ENCODE measurements at regions not wholly inside any gene's neighbourhood (a gene's known extent, or its start where the extent isn't known, plus 50 kb on each side); places are given as distances from the start of the nearest gene placed in this dataset.
"Not testable (repeated sequence)": the region's sequence is repeated elsewhere in the genome, so short reads cannot be mapped to it uniquely, and the experiment has no call there.

DNA sequence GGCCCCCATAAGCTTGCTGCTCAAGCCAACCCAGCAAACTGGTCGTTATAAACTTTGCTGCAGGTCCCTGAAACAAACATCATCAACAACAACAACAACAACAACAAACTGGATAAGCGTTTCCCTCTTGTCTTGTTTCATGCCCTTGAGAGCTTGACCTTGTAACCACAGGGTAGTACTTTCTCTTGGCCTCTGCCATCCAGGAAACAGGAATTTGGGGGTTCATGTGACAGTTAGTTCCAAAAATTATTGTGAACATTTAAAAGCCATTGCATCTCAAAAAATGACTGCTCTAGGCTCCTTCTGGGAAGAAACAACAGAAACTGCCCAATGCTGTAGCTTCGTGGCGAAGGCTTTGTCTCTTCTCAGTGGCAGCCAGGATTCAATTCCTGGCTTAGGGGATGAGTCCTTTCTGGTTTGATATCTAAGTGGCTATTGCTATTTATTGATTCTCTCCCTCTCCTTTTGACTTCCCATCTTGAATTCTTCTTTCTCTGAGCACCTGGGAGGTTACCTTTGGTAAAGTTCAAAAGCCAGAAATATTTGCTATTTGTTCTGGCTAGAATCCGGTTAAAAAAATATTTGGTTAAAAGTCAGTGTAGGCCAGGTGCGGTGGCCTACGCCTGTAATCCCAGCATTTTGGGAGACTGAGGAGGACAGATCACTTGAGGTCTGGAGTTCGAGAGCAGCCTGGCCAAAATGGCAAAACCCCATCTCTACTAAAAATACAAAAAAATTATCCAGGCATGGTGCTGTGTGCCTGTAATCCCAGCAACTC is 52.0 kb upstream of the CPM start:
- TF ChIP-seq, protein P1, sequence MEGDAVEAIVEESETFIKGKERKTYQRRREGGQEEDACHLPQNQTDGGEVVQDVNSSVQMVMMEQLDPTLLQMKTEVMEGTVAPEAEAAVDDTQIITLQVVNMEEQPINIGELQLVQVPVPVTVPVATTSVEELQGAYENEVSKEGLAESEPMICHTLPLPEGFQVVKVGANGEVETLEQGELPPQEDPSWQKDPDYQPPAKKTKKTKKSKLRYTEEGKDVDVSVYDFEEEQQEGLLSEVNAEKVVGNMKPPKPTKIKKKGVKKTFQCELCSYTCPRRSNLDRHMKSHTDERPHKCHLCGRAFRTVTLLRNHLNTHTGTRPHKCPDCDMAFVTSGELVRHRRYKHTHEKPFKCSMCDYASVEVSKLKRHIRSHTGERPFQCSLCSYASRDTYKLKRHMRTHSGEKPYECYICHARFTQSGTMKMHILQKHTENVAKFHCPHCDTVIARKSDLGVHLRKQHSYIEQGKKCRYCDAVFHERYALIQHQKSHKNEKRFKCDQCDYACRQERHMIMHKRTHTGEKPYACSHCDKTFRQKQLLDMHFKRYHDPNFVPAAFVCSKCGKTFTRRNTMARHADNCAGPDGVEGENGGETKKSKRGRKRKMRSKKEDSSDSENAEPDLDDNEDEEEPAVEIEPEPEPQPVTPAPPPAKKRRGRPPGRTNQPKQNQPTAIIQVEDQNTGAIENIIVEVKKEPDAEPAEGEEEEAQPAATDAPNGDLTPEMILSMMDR (IDR thresholded peaks at IDR 0.05; ENCODE audit: low read depth, low read length): no peak
- DNase-seq (ENCODE audit: extremely low read depth, low read depth): no peak

DNA sequence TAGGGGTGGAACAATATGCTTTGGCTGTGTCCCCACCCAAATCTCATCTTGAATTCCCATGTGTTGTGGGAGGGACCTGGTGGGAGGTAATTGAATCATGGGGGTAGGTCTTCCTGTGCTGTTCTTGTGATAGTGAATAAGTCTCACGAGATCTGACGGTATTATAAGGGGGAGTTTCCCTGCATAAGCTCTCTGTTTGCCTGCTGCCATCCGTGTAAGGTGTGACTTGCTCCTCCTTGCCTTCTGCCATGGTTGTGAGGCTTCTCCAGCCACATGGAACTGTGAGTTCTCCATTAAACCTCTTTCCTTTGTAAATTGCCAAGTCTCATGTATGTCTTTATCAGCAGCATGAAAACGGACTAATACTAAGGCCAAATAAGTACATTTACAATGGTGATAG is 64.6 kb upstream of the CPM start:
- not testable (repeated sequence) for DNase-seq (ENCODE audit: extremely low read depth, low read depth)

DNA sequence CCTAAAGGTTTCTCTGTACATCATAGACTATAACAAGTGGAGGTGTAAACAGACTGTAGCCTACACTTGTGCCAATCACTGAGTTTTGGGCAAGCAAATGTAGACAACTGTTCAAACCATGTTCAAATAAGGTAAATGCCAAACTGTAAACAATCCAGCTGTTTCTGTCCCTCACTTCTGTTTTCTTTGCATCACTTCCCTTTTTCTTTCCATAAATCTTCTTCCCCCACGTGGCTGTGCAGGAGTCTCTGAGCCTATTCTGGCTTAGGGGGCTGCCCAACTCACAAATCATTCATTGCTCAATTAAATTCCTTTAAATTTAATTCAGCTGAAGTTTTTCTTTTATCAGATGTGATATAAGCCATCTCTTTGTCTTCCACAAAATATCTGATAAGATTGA is 65.1 kb upstream of the CPM start:
- TF ChIP-seq, protein P1 (IDR thresholded peaks at IDR 0.05; ENCODE audit: low read depth, low read length): no peak
- DNase-seq (ENCODE audit: extremely low read depth, low read depth): no peak

DNA sequence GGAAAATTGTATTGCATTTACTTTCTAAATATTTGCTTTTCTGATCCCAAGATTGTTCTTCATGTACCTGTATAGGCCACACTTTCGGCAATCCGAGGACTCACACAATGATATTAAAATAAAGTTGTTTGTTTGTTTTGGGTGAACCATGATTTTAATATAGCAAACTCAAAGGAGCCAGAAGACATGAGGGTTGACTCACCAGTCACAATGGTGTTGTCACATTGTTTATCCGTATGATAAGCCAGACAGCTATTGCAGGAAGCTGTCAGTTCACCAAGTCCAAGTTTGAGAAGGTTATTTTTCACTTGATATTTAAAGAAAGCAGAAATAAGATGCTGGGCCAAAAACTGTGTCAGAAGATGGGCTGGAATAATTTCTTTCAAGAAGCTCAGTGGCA is 67.1 kb upstream of the CPM start:
- TF ChIP-seq, protein P1 (IDR thresholded peaks at IDR 0.05; ENCODE audit: low read depth, low read length): no peak
- no peak for DNase-seq (ENCODE audit: extremely low read depth, low read depth)

DNA sequence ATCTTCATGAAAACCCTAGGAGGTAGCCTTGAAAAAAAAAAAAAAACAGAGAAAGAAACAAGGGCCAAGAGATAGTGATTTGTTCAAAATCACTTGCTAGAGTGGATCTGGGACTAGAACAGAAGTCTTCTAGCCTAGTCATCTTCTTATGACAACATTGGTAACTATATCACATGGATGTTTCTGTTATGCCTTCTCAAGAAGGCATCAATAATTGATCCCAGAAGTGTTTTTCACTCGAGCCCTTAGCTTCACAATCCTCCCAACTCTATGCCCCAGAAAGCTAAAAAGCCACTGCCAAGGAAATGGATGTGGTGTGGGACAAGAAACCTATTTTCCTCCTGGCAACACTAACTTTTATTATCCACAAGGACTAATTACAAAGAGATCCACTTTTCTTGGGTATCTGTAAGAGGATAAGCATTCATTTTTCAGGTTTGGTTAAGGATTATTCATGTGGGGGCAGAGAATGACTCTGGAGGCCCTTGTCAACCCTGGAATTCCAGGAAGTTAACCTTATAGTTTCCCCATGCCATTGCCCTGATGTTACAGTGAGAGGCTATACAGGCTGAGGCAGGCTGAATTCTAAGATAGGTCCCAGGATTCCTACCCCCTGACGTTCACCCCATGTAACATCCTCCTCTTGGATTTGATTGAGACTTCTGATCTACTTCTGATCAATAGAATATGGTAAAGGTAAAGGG is 67.7 kb upstream of the CPM start:
- no peak for DNase-seq (ENCODE audit: extremely low read depth, low read depth)

DNA sequence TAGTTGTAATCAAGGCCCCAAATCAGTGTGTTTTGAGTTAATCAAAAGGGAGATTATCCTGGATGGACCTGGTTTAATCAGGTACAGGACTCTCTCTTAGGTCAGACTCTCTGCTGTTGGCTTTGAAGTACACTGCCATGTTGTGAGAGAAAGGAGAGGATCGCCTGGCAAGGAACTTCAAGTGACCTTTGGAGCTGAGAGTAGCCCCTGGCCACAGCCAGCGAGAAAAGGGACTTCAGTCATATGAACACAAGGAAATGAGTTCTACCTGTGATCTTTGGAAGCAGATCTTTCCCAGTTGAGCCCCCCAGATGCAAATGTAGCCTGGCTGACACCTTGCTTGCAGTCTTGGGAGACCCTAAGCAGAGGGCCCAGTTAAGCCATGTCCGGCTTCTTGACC is 68.3 kb upstream of the CPM start:
- no peak for DNase-seq (ENCODE audit: extremely low read depth, low read depth)
- TF ChIP-seq, protein P1 (IDR thresholded peaks at IDR 0.05; ENCODE audit: low read depth, low read length): no peak

More for the DNA sequence above, 67.7 kb upstream of the CPM start:
- TF ChIP-seq, protein P1 (IDR thresholded peaks at IDR 0.05; ENCODE audit: low read depth, low read length): no peak

DNA sequence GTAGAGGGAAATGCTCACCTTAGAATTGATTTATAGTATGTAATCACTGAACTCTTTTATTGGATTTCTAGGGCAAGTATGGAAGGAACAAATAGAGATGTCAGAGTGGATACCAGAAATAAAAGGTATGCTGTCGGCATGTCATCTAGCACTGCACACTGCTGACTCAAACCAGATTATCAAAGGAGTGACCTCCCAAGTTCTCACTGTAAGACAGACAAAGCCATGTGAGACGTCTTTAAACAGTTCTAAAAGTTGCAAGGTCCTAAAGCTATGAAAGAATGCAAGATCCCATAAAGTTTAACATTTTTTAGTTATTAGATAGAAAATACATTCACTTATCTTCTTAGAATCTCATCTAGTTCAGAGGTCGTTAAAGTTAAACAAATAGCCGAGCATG is 70.0 kb upstream of the CPM start:
- TF ChIP-seq, protein P1 (IDR thresholded peaks at IDR 0.05; ENCODE audit: low read depth, low read length): no peak
- DNase-seq (ENCODE audit: extremely low read depth, low read depth): no peak
